ENCODE measurements at regions not wholly inside any gene's neighbourhood (a gene's known extent, or its start where the extent isn't known, plus 50 kb on each side); places are given as distances from the start of the nearest gene placed in this dataset.

DNA sequence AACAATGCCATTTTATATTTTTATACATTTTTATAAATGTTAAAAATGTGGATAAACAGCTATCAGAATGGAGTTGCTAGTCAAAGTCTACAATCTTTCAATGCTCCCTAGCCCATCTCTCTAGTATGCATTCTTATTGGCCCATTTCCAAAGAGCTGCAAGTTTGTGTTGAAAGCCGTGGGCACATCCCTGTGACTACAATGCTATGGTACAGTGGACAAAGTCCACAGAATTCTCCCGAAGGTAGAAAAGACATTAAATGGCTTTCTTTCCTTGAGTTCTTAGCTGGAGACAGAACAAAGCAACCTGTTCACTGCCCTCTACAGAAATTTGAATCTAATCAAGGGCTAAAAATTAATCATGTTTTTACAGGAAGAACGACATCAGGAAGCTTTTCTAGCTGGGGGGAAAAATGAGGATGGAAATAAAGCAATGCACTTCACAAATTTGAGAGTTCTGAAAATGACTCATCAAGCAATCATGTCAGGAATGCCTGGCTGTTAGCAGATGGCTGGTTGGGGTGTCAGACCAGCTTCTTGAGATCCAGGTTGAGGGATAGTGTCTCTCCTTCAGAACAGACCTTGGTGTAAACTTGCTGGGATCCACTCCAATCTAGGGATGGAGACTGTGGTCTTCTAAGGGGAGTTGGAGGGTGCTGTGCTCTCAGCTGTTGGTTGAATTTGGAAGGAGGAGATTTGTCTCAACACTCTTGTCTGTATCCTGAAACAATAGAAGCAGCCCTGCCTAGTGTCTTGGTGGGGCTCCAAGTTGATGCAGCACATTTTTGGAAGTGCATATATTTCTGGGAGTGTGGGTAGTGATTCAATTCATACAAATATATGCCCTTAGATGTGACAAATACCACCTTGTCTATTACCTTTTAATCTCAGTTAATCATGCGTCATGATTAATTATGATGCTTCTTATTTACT lies 143.4 kb upstream of the PHACTR1 start:
- no peak for DNase-seq
- Histone ChIP-seq H3K4me1 (peaks cover 0 to 24% (median 6%) of the 10 kb centered on the region in 4 donors), H3K4me3 (no peak overlapping the region), H3K9me3 (no peaks in the 10 kb centered on the region), H3K27me3 (no peaks in the 10 kb centered on the region), H3K27ac (no peak overlapping the region), H3K36me3 (no peaks in the 10 kb centered on the region)
- TF ChIP-seq CTCF (IDR thresholded peaks at IDR 0.05), result no peak
- intact Hi-C loops (cut with DNase I; ENCODE audit: low total_unique reads), result no loop called here

DNA sequence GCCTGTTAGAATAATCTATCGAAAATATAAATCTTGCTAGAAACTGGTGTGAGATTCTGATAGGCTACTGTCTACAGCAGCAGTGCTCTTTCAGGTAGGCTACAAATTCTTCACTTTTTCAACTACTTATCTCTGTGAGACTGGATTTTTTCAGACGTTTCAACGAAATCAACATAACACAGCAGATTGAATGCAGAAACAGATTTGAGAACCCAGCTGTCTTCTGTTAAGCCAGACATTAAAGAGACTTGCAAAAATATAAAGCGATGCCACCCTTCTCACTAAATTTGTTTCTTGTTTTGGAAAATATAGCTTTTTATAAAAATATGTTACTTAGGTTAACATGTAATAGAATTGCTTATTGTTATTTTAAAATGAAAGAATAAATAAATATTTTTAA lies 140.6 kb upstream of the PHACTR1 start:
- Histone ChIP-seq H3K4me1 (peaks cover 0 to 10% (median 4%) of the 10 kb centered on the region in 4 donors), H3K27me3 (no peaks in the 10 kb centered on the region), H3K27ac (no peak overlapping the region), H3K36me3 (no peaks in the 10 kb centered on the region), H3K9me3 (no peaks in the 10 kb centered on the region), H3K4me3 (no peak overlapping the region)
- DNase-seq, result no peak
- intact Hi-C loops (cut with DNase I; ENCODE audit: low total_unique reads), result no loop called here
- no peak for TF ChIP-seq CTCF (IDR thresholded peaks at IDR 0.05)

- Histone ChIP-seq H3K27me3 (no peaks in the 10 kb centered on the region), H3K4me1 (peaks cover 0 to 10% (median 4%) of the 10 kb centered on the region in 4 donors), H3K4me3 (no peak overlapping the region), H3K9me3 (no peaks in the 10 kb centered on the region), H3K36me3 (no peaks in the 10 kb centered on the region), H3K27ac (no peak overlapping the region)
- TF ChIP-seq CTCF (IDR thresholded peaks at IDR 0.05), result no peak
- no peak for DNase-seq
- intact Hi-C loops (cut with DNase I; ENCODE audit: low total_unique reads), result no loop called here
Measured at GRCh38 chr6:12576389-12576788, 140.2 kb upstream of the PHACTR1 start.

- intact Hi-C loops (cut with DNase I; ENCODE audit: low total_unique reads), result no loop called here
- H3K27ac ChIP-seq, result no peak overlapping the region
- H3K9me3 ChIP-seq, result no peaks in the 10 kb centered on the region
- DNase-seq, result no peak
- no peaks in the 10 kb centered on the region for H3K27me3 ChIP-seq
- no peak overlapping the region for H3K4me3 ChIP-seq
- no peaks in the 10 kb centered on the region for H3K36me3 ChIP-seq
- peaks cover 0 to 10% (median 4%) of the 10 kb centered on the region in 4 donors for H3K4me1 ChIP-seq
- no peak for TF ChIP-seq CTCF (IDR thresholded peaks at IDR 0.05)
Measured at GRCh38 chr6:12577124-12577850, 139.3 kb upstream of the PHACTR1 start.

DNA sequence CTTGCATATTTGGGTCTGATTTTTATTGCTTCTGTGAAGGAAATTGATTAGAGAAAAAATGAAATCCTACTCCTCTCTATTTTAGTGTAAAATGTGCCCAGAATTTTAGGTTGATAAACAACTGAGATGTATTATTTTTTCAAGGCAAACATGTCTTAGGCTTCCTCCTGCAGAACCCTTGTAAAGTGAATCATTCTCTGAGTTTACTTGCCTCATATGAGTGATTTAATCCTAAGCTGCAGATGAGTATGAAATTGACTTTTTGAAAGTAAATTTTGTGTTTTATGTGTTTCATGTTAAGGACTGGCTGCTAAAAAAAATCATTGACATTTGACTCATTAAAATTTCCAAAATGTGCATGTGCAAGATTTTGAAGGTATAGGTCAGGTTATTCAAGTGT lies 138.5 kb upstream of the PHACTR1 start:
- H3K4me3 ChIP-seq, result no peak overlapping the region
- H3K36me3 ChIP-seq, result no peaks in the 10 kb centered on the region
- intact Hi-C loops (cut with DNase I; ENCODE audit: low total_unique reads), result no loop called here
- H3K4me1 ChIP-seq, result peaks cover 0 to 5% (median under 1%) of the 10 kb centered on the region in 4 donors
- no peak for DNase-seq
- H3K27ac ChIP-seq, result no peak overlapping the region
- no peak for TF ChIP-seq CTCF (IDR thresholded peaks at IDR 0.05)
- H3K27me3 ChIP-seq, result no peaks in the 10 kb centered on the region
- no peaks in the 10 kb centered on the region for H3K9me3 ChIP-seq
